Middle frontal gyrus (tissue), 1 donor: ENCODE measurements at regions not wholly inside any gene's neighbourhood (a gene's known extent, or its start where the extent isn't known, plus 50 kb on each side); places are given as distances from the start of the nearest gene placed in this dataset.

ENCODE experiments used
- DNase-seq: peaks from one replicate; pipeline ENCODE4 v3.0.0-alpha.2; 2015; ENCODE audit warnings: low spot score; ENCODE audit errors: extremely low spot score

DNA sequence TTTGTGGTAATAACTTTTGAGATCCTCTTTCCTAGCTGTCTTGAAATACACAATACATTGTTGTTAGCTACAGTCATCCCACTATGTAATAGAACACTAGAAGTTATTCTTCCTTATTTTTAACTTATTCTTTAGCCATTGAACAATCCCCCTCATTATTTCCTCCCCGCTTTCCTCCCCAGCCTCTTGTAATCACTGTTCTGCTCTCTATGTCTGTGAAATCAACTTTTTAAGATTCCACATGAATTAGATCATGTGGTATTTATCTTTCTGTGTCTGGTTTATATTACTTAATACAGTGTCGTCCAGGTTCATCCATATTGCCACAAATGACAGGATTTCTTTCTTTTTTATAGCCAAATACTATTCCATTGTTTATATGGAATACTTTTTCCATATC lies 72.9 kb downstream of the SLC10A2 start:
- no peak for DNase-seq

DNA sequence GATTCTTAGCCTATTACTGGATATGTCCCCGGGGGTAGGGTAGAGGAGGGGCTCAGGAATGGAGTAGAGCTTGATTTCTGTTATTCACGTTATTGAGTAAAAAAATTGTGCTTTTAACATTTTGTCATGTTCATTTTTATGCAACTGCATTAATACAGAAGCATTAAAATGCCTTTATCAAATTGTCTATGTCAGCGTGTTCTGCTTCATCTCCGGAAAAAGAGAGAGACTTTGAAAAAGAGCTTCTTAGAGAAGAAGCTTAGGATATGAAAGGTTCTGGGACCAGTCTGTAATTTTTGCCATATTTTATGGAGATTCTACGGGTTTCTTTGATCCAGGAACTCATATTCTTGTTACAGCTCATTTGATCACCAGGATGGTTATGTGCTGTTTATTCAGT lies 82.0 kb downstream of the SLC10A2 start:
- DNase-seq, result no peak

DNA sequence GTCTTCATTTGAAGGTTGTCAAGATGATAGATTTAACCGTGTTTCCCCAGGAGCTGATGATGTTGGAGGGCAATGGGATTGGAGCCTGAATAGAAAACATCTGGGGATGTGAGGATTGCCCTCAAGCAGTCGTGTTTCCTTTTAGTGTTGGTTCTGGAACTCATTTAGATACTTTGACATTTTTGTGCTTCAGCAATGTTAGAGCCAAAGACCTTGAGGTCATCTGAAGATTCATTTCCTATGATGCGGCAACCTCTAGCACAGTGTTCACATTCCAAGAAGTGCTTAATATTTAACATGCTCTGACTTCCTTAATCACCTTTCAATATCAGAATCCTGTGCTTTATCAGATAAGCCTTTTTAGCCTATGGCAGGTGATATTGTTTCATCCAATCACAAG lies 82.7 kb downstream of the SLC10A2 start:
- no peak for DNase-seq

DNA sequence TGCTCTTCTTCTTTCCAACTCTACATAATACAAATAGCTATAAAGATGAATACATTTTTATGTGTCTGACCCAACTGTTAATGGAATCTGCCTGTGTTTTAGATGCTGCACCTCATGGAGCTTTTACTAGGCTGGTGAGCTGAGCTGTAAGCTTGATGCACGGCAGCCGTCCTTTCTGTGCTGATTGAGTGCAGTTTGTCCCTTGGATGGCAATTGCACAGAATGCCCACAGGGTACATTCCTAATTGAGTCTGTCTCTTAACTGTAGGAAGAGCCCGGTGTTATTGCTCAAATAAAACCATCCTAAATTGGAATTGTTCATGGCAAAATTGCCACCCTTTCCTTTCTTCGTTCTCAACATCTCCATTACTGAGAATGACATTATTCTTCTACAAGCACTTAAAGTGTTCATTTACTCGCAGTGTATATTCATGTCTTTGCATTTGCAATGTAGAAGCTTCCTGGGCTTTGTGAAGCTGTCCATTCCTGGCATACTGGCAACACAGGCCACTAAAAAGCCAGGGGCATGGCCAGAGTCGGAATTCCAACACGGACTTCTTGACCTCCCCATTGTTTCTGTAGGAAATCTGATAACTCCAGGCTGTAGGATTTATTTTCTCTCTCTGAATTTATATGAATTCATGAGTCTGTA lies 85.8 kb downstream of the SLC10A2 start:
- no peak for DNase-seq

- DNase-seq, result no peak
Measured at GRCh38 chr13:102978168-102978567, 88.0 kb downstream of the SLC10A2 start.

DNA sequence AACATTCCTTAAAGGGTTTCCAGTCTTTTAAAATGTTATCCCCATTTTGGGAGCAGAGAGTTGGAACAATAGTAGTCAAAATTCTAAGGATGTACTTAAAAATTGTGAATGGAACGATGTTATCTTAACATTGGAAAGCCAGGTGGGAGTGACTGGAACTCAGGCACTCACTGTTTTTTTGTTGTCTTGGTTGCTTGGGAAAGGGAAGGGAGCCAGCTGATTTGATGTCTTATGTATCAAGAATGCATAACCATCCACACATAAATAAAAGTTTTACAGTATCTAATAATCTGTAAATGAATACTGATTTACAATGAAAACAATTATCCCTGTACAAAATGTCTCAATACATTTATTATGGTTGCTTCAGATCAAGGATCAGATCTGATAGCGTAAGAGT lies 88.7 kb downstream of the SLC10A2 start:
- DNase-seq, result no peak

GRCh38 chr13:102974317-102975087 lies 91.7 kb downstream of the SLC10A2 start:
- no peak for DNase-seq

- DNase-seq, result no peak
Measured at GRCh38 chr13:102972191-102972590, 94.0 kb downstream of the SLC10A2 start.

- DNase-seq, result no peak
Measured at GRCh38 chr13:102970542-102970941, 95.7 kb downstream of the SLC10A2 start.

DNA sequence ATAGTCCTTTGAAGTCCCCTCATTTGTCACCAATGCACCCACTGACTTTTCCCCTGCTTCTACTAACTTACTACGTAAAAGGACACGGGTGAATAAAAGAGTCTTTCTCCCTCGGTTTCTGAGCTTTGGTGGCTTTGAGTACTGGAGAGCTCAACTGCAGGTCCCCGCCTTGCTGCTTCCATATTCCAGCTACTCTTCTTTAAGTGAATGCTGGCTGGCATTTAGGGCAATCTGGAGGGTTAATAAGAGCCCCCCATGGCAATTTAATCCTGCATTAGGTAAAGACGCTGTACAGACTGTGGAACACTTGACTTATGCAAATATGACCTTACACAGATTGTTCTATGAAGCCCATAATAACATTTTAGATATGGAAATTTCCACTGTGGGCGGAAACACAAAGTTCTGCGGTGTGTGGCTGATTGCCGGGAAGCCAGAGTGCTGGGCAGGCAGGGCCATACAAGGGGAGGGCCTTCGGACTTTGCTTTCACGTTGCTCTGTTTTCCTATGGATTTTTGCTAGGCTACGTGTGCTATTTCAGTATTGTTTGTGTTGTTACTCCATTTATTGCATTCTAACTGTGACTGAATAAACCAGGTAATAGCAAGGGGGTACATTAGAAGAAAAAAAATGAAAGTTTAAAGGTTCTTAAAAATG lies 97.5 kb downstream of the SLC10A2 start:
- no peak for DNase-seq

DNA sequence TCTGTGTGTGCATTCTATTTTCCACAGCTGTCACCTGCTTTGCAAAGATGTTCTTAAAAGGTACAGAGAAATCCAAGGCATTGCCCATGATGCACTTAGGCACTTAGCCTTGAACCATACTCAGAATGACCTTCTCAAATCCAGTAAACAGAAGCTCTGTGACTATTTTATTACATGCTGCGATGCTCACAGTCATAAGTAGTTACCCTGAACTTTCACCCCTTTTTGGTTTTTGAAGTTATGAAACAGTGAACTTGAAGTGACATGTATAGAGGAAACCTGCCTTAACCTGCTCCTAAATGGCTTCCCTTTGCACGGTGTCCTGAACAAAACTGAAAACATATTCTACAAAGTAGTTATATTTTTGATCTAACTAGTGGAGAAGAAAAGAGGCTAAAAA lies 100.4 kb downstream of the SLC10A2 start:
- no peak for DNase-seq

- no peak for DNase-seq
Measured at GRCh38 chr13:102962430-102962829, 103.8 kb downstream of the SLC10A2 start.

DNA sequence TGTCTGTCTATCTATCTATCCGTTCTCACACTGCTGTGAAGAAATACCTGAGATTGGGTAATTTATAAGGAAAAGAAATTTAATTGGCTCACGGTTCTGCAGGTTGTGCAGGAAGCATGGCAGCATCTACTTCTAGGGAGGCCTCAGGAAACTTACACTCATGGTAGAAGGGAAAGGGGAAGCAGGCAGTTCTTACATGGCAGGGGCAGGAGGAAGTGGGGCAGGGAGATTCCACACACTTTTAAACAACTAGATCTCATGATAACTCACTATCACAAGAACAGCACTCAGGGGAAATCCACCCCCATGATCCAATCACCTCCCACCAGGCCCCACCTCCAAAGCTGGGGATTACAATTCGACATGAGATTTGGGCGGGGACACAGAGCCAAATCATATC lies 105.3 kb downstream of the SLC10A2 start:
- DNase-seq, result no peak

GRCh38 chr13:102956449-102956848 lies 109.8 kb downstream of the SLC10A2 start:
- no peak for DNase-seq

- DNase-seq, result no peak
Measured at GRCh38 chr13:102954350-102954749, 108.5 kb downstream of the ERCC5 start.

DNA sequence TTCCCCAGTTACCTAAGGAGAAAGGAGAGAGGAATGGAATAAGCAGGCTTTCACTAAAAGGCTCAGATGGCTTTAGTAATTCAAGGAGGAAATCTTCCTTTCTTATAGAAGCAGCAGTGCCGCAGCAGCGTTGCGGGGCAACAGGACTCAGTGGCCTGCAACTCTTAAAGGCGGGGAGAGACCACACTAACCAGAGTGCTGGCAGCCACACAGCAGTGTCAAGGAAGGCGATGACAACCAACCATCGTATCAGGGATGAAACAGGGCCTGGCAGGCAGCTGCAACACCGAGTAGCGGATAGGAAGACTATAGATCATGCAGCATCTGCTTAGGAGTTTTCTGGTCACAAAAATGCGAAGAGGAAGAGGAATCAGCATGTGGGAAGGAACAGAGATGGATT lies 106.0 kb downstream of the ERCC5 start:
- no peak for DNase-seq

DNA sequence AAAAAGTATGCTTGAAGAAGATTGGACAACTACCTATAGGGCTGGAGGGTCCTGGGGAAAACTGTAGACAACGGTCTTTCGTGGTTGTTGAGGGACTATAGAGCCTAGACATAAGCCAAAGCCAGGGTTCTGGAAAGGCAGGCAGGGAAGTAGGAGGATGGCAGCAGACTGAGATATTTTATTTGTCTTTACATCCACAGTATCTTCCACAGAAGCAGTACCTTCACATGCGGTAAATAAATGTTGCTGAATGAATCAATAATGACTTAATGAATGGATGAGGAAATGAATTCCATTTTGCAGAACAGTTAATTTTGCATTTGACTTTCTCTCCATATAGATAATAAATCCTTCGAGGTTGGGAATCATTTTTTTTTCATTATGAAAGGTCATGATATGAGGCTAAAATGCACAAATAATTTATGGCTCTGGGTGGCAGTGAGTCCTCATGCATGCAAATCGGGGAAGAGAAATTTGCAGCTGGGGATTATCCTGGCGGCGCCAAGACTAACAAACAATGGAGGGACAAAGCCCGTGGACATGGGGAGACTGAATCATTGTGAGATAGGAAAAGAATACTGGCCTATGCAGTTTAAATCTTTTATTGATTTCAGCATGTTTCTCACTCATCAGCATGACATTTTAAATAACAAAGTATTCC lies 102.0 kb downstream of the ERCC5 start:
- DNase-seq, result peak; percentile 63

GRCh38 chr13:102945886-102946285 lies 100.1 kb downstream of the ERCC5 start:
- no peak for DNase-seq

GRCh38 chr13:102945324-102945815 lies 99.5 kb downstream of the ERCC5 start:
- no peak for DNase-seq

GRCh38 chr13:102944821-102945220 lies 99.0 kb downstream of the ERCC5 start:
- DNase-seq, result no peak

GRCh38 chr13:102940770-102941169 lies 94.9 kb downstream of the ERCC5 start:
- no peak for DNase-seq

- no peak for DNase-seq
Measured at GRCh38 chr13:102940143-102940542, 94.3 kb downstream of the ERCC5 start.
